ENCODE measurements at regions not wholly inside any gene's neighbourhood (a gene's known extent, or its start where the extent isn't known, plus 50 kb on each side); places are given as distances from the start of the nearest gene placed in this dataset.

DNA sequence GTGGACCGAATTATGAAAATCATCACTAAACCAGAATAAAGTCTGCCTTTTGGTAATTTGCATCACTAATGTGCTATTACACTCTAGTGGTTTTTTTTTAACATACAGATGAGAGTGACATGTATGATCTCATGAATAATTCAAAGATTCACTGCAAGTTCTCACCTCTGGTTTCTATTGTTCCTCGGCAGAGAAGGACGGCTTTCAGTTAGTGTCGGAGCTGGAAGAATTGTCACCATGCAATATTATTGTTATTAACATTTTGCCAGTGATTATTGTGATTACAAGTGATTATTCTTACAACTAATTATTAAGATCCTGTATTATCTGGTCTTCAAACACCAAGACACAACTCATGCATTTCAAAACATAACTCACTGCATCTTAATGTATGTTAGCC is 366.6 kb upstream of the RPS23 start:
- Mint-ChIP-seq H3K4me3 (no peak overlapping the region), H3K36me3 (no peaks in the 10 kb centered on the region), H3K4me1 (peaks cover 27% of the 10 kb centered on the region), H3K27me3 (ENCODE audit: insufficient read depth, low read depth) (peaks cover 2% of the 10 kb centered on the region), H3K9me3 (no peaks in the 10 kb centered on the region), H3K27ac (no peak overlapping the region)
- H3K79me2 ChIP-seq (ENCODE audit: low read depth): no peaks in the 10 kb centered on the region
- H4K20me1 ChIP-seq (ENCODE audit: low read depth): no peaks in the 10 kb centered on the region
- no peak overlapping the region for H3K27ac ChIP-seq
- no peaks in the 10 kb centered on the region for H3K27me3 ChIP-seq
- H2AFZ ChIP-seq (replicated peaks): no peak overlapping the region
- no peak overlapping the region for H3K4me2 ChIP-seq
- no peak for TF ChIP-seq EZH2phosphoT487 (IDR thresholded peaks at IDR 0.05)
- TF ChIP-seq EZH2 (IDR thresholded peaks at IDR 0.05): no peak
- TF ChIP-seq, protein P1, sequence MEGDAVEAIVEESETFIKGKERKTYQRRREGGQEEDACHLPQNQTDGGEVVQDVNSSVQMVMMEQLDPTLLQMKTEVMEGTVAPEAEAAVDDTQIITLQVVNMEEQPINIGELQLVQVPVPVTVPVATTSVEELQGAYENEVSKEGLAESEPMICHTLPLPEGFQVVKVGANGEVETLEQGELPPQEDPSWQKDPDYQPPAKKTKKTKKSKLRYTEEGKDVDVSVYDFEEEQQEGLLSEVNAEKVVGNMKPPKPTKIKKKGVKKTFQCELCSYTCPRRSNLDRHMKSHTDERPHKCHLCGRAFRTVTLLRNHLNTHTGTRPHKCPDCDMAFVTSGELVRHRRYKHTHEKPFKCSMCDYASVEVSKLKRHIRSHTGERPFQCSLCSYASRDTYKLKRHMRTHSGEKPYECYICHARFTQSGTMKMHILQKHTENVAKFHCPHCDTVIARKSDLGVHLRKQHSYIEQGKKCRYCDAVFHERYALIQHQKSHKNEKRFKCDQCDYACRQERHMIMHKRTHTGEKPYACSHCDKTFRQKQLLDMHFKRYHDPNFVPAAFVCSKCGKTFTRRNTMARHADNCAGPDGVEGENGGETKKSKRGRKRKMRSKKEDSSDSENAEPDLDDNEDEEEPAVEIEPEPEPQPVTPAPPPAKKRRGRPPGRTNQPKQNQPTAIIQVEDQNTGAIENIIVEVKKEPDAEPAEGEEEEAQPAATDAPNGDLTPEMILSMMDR (IDR thresholded peaks at IDR 0.05): no peak
- H3F3A ChIP-seq (ENCODE audit: low read depth): no peaks in the 10 kb centered on the region
- H3K4me1 ChIP-seq: peaks cover 2% of the 10 kb centered on the region
- H3K36me3 ChIP-seq: no peaks in the 10 kb centered on the region
- no peak for DNase-seq (ENCODE audit: low spot score)
- no peaks in the 10 kb centered on the region for H3K9me3 ChIP-seq (ENCODE audit: low read depth)
- H3K4me3 ChIP-seq: no peak overlapping the region
- no peak overlapping the region for H3K9ac ChIP-seq

GRCh38 chr5:82644229-82644628 is 366.1 kb upstream of the RPS23 start:
- no peak overlapping the region for H3K9ac ChIP-seq
- no peak overlapping the region for H3K27ac Mint-ChIP-seq
- H3F3A ChIP-seq (ENCODE audit: low read depth): no peaks in the 10 kb centered on the region
- H4K20me1 ChIP-seq (ENCODE audit: low read depth): no peaks in the 10 kb centered on the region
- no peaks in the 10 kb centered on the region for H3K79me2 ChIP-seq (ENCODE audit: low read depth)
- peaks cover 4% of the 10 kb centered on the region for H3K4me1 ChIP-seq
- TF ChIP-seq, protein P1 (IDR thresholded peaks at IDR 0.05): no peak
- TF ChIP-seq EZH2 (IDR thresholded peaks at IDR 0.05) (no peak), EZH2phosphoT487 (IDR thresholded peaks at IDR 0.05) (no peak)
- H3K4me1 Mint-ChIP-seq: peaks cover 31% of the 10 kb centered on the region
- H3K36me3 ChIP-seq: no peaks in the 10 kb centered on the region
- H3K9me3 Mint-ChIP-seq: no peaks in the 10 kb centered on the region
- H3K36me3 Mint-ChIP-seq: no peaks in the 10 kb centered on the region
- no peaks in the 10 kb centered on the region for H3K27me3 ChIP-seq
- no peak overlapping the region for H3K4me3 Mint-ChIP-seq
- H3K27me3 Mint-ChIP-seq (ENCODE audit: insufficient read depth, low read depth): peaks cover 2% of the 10 kb centered on the region
- no peak overlapping the region for H3K4me3 ChIP-seq
- no peak overlapping the region for H2AFZ ChIP-seq (replicated peaks)
- H3K4me2 ChIP-seq: no peak overlapping the region
- no peak overlapping the region for H3K27ac ChIP-seq
- no peak for DNase-seq (ENCODE audit: low spot score)
- H3K9me3 ChIP-seq (ENCODE audit: low read depth): no peaks in the 10 kb centered on the region

DNA sequence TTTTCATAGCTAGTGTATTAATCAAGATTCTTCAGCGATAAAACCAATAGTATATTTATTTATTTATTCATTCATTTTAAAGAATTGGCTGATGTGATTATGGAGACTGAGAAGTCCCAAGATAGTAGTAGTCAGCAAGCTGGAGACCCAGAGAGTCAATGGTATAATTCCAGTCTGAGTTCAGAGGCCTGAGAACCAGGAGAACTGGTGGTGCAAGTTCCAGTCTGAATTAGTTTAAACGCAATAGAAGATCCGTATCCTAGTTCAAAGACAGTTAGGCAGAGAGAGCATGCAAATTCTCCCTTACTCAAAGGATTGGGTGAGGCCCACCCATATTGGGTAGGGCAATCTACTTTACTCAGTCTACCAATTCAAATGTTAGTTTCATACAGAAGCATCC is 364.2 kb upstream of the RPS23 start:
- H3K4me1 Mint-ChIP-seq: peaks cover 39% of the 10 kb centered on the region
- Histone ChIP-seq H3K9me3 (ENCODE audit: low read depth) (no peaks in the 10 kb centered on the region), H3K4me3 (no peak overlapping the region), H3K27me3 (no peaks in the 10 kb centered on the region), H4K20me1 (ENCODE audit: low read depth) (no peaks in the 10 kb centered on the region), H3K4me1 (peaks cover 9% of the 10 kb centered on the region), H3K9ac (no peak overlapping the region), H2AFZ (replicated peaks) (no peak overlapping the region), H3F3A (ENCODE audit: low read depth) (no peaks in the 10 kb centered on the region), H3K36me3 (no peaks in the 10 kb centered on the region), H3K27ac (no peak overlapping the region), H3K79me2 (ENCODE audit: low read depth) (no peaks in the 10 kb centered on the region), H3K4me2 (no peak overlapping the region)
- no peaks in the 10 kb centered on the region for H3K9me3 Mint-ChIP-seq
- DNase-seq (ENCODE audit: low spot score): no peak
- no peak overlapping the region for H3K27ac Mint-ChIP-seq
- no peaks in the 10 kb centered on the region for H3K36me3 Mint-ChIP-seq
- TF ChIP-seq EZH2phosphoT487 (IDR thresholded peaks at IDR 0.05): no peak
- no peak for TF ChIP-seq EZH2 (IDR thresholded peaks at IDR 0.05)
- TF ChIP-seq, protein P1 (IDR thresholded peaks at IDR 0.05): no peak
- H3K4me3 Mint-ChIP-seq: no peak overlapping the region
- H3K27me3 Mint-ChIP-seq (ENCODE audit: insufficient read depth, low read depth): peaks cover 2% of the 10 kb centered on the region
